H9 (cell line): ENCODE measurements at regions not wholly inside any gene's neighbourhood (a gene's known extent, or its start where the extent isn't known, plus 50 kb on each side); places are given as distances from the start of the nearest gene placed in this dataset.

Source experiments
- DNase-seq: peaks from one replicate; pipeline ENCODE4 v3.0.0-alpha.2; 2017
- H2AFZ ChIP-seq: one replicate; pipeline ENCODE4 v1.6.1; 2013; ENCODE audit warnings: mild to moderate bottlenecking, low read length, control low read depth, moderate library complexity
- H2AK5ac ChIP-seq: 2 replicates; pipeline ENCODE4 v1.6.1; 2013; ENCODE audit warnings: low read length, control low read depth, mixed read lengths; ENCODE audit not compliant: insufficient read length
- H2BK120ac ChIP-seq: one replicate; pipeline ENCODE4 v1.6.1; 2013; ENCODE audit warnings: low read depth, mild to moderate bottlenecking, low read length, control low read depth, inconsistent platforms; ENCODE audit not compliant: poor library complexity, severe bottlenecking
- H2BK12ac ChIP-seq: 2 replicates; pipeline ENCODE4 v1.6.1; 2013; ENCODE audit warnings: low read length, control low read depth, mixed read lengths, low read depth; ENCODE audit not compliant: insufficient read length
- H2BK15ac ChIP-seq: 2 replicates; pipeline ENCODE4 v1.6.1; 2013; ENCODE audit warnings: low read depth, low read length, control low read depth
- H2BK20ac ChIP-seq: one replicate; pipeline ENCODE4 v1.6.1; 2013; ENCODE audit warnings: low read depth, mild to moderate bottlenecking, low read length, control low read depth, inconsistent platforms; ENCODE audit not compliant: poor library complexity, severe bottlenecking
- H2BK5ac ChIP-seq: 2 replicates; pipeline ENCODE4 v1.6.1; 2013; ENCODE audit warnings: low read length, control low read depth, mixed read lengths; ENCODE audit not compliant: insufficient read length
- H3K14ac ChIP-seq: 2 replicates; pipeline ENCODE4 v1.6.1; 2013; ENCODE audit warnings: low read length, control low read depth; ENCODE audit not compliant: insufficient read depth
- H3K18ac ChIP-seq: 2 replicates; pipeline ENCODE4 v1.6.1; 2013; ENCODE audit warnings: low read depth, mild to moderate bottlenecking, mixed read lengths, low read length, control low read depth; ENCODE audit not compliant: insufficient read length
- H3K23ac ChIP-seq: 2 replicates; pipeline ENCODE4 v1.6.1; 2013; ENCODE audit warnings: low read length, control low read depth, mixed read lengths, low read depth; ENCODE audit not compliant: insufficient read length
- H3K23me2 ChIP-seq: 2 replicates; pipeline ENCODE4 v1.6.1; 2013; ENCODE audit warnings: low read depth, mild to moderate bottlenecking, mixed read lengths, low read length, control low read depth; ENCODE audit not compliant: insufficient read length, poor library complexity, severe bottlenecking
- H3K27ac ChIP-seq: 2 replicates; pipeline ENCODE4 v1.5.1; 2013; ENCODE audit warnings: low read length, control low read depth, mixed read lengths, low read depth; ENCODE audit not compliant: insufficient read length
- H3K27me3 ChIP-seq: 2 replicates; pipeline ENCODE4 v1.6.1; 2013; ENCODE audit warnings: low read length, control low read depth, inconsistent platforms; ENCODE audit not compliant: insufficient read depth
- H3K4ac ChIP-seq: 2 replicates; pipeline ENCODE4 v1.6.1; 2013; ENCODE audit warnings: low read depth, mild to moderate bottlenecking, control low read depth, inconsistent platforms, low read length, moderate library complexity
- H3K4me1 ChIP-seq: 2 replicates; pipeline ENCODE4 v1.6.1; 2013; ENCODE audit warnings: low read length, control low read depth, inconsistent platforms; ENCODE audit not compliant: insufficient read depth
- H3K4me2 ChIP-seq: 2 replicates; pipeline ENCODE4 v1.6.1; 2013; ENCODE audit warnings: low read length, control low read depth, mixed read lengths; ENCODE audit not compliant: insufficient read length, insufficient read depth
- H3K56ac ChIP-seq: 2 replicates; pipeline ENCODE4 v1.6.1; 2013; ENCODE audit warnings: low read depth, mild to moderate bottlenecking, mixed read lengths, low read length, control low read depth; ENCODE audit not compliant: insufficient read length
- H3K79me1 ChIP-seq: 2 replicates; pipeline ENCODE4 v1.6.1; 2013; ENCODE audit warnings: low read depth, mild to moderate bottlenecking, moderate library complexity, low read length, control low read depth, inconsistent platforms; ENCODE audit not compliant: insufficient read depth, poor library complexity, severe bottlenecking
- H3K79me2 ChIP-seq: 2 replicates; pipeline ENCODE4 v1.6.1; 2013; ENCODE audit warnings: low read length, control low read depth, inconsistent platforms; ENCODE audit not compliant: insufficient read depth
- H3K9ac ChIP-seq: 2 replicates; pipeline ENCODE4 v1.6.1; 2013; ENCODE audit warnings: low read length, control low read depth, mixed read lengths; ENCODE audit not compliant: insufficient read length; ENCODE audit errors: extremely low read depth
- H3K9me3 ChIP-seq: one replicate; pipeline ENCODE4 v1.6.1; 2013; ENCODE audit warnings: low read depth, low read length, inconsistent platforms; ENCODE audit not compliant: control insufficient read depth
- H3T11ph ChIP-seq: one replicate; pipeline ENCODE4 v1.6.1; 2013; ENCODE audit warnings: mild to moderate bottlenecking, low read length, control low read depth, inconsistent platforms
- H4K20me1 ChIP-seq: one replicate; pipeline ENCODE4 v1.6.1; 2013; ENCODE audit not compliant: control insufficient read depth, insufficient read length, insufficient read depth
- H4K5ac ChIP-seq: 2 replicates; pipeline ENCODE4 v1.6.1; 2013; ENCODE audit warnings: low read depth, mild to moderate bottlenecking, mixed read lengths, low read length, control low read depth; ENCODE audit not compliant: insufficient read length
- H4K8ac ChIP-seq: replicated peaks from 2 replicates; pipeline ENCODE4 v1.6.1; 2013; ENCODE audit warnings: low read length, control low read depth, mixed read lengths, low read depth; ENCODE audit not compliant: insufficient read length
- H4K91ac ChIP-seq: 2 replicates; pipeline ENCODE4 v1.6.1; 2013; ENCODE audit warnings: low read depth, mild to moderate bottlenecking, moderate library complexity, mixed read lengths, low read length, control low read depth; ENCODE audit not compliant: insufficient read length
- H3K27ac Mint-ChIP-seq, 3 experiments: 2 replicates in 2 of 3; 3 replicates in 1 of 3; pipeline ENCODE4 v1.8.0; 2020 to 2021; ENCODE audit warnings: mixed read lengths in 3 of 3, mild to moderate bottlenecking in 1 of 3, moderate library complexity in 1 of 3
- H3K27me3 Mint-ChIP-seq: 2 replicates; pipeline ENCODE4 v1.8.0; 2021; ENCODE audit warnings: low read depth, mild to moderate bottlenecking, moderate library complexity, mixed read lengths
- H3K36me3 Mint-ChIP-seq, 3 experiments: 2 replicates in 2 of 3; 3 replicates in 1 of 3; pipeline ENCODE4 v1.8.0; 2020 to 2021; ENCODE audit warnings: low read depth in 3 of 3, mixed read lengths in 3 of 3; ENCODE audit not compliant: insufficient read depth in 1 of 3
- H3K4me1 Mint-ChIP-seq, 2 experiments: 2 replicates each; pipeline ENCODE4 v1.8.0; 2020; ENCODE audit warnings: mixed read lengths in 2 of 2
- H3K4me3 Mint-ChIP-seq, 2 experiments: 2 replicates in 1 of 2; 3 replicates in 1 of 2; pipeline ENCODE4 v1.8.0; 2020 to 2021; ENCODE audit warnings: mild to moderate bottlenecking in 2 of 2, mixed read lengths in 2 of 2, moderate library complexity in 1 of 2
- H3K9me3 Mint-ChIP-seq, 2 experiments: 2 replicates in 1 of 2; 3 replicates in 1 of 2; pipeline ENCODE4 v1.8.0; 2020; ENCODE audit warnings: mild to moderate bottlenecking in 2 of 2, mixed read lengths in 2 of 2, moderate library complexity in 1 of 2
- CTCF ChIP-seq: fragments of 200-600 bp; sonication (generic); conservative IDR thresholded peaks from 3 replicates; pipeline ENCODE4 v1.8.0; 2021; ENCODE audit warnings: antibody characterized with exemption, mild to moderate bottlenecking
- WGBS: extraction: QIAGEN DNeasy Blood & Tissue Kit; methylation state at CpG from one replicate; pipeline ENCODE4 v1.1.7; 2013; ENCODE audit warnings: missing lambda C conversion rate, low lambda C conversion rate, mixed read lengths; ENCODE audit not compliant: insufficient read length; ENCODE audit errors: extremely low coverage; 5-methylcytosine and 5-hydroxymethylcytosine counted together

GRCh38 chr3:3685721-3686120 is 113.5 kb upstream of the LRRN1 start:
- Histone ChIP-seq H2AK5ac (no peak overlapping the region), H4K91ac (no peak overlapping the region), H3K79me2 (no peaks in the 10 kb centered on the region), H3K79me1 (no peaks in the 10 kb centered on the region), H3T11ph (no peak overlapping the region), H4K20me1 (no peaks in the 10 kb centered on the region), H2AFZ (no peak overlapping the region), H3K4ac (no peak overlapping the region), H4K5ac (no peak overlapping the region), H2BK20ac (no peak overlapping the region), H3K4me1 (no peaks in the 10 kb centered on the region), H3K4me2 (no peak overlapping the region), H2BK120ac (no peak overlapping the region), H3K23ac (no peak overlapping the region), H3K9me3 (no peaks in the 10 kb centered on the region), H3K9ac (no peak overlapping the region), H3K27me3 (no peaks in the 10 kb centered on the region), H3K27ac (no peak overlapping the region), H4K8ac (no peak overlapping the region), H3K18ac (no peak overlapping the region), H2BK15ac (no peak overlapping the region), H2BK5ac (no peak overlapping the region), H3K56ac (no peak overlapping the region), H2BK12ac (no peak overlapping the region), H3K14ac (no peak overlapping the region), H3K23me2 (no peaks in the 10 kb centered on the region)
- Mint-ChIP-seq H3K36me3 (peaks cover 0 to 14% (median 6%) of the 10 kb centered on the region in 3 experiments; a peak in 4 of 7 replicates), H3K27me3 (no peaks in the 10 kb centered on the region; the same call in 1 of the 2 replicates), H3K4me1 (peaks cover 4 to 7% of the 10 kb centered on the region in 2 experiments; a peak in 1 of 4 replicates), H3K27ac (no peak overlapping the region), H3K9me3 (peaks cover 8 to 11% of the 10 kb centered on the region in 2 experiments), H3K4me3 (no peak overlapping the region)
- no peak for DNase-seq
- no CpG with 5 or more reads among the region's 7 CpGs for WGBS
- no peak for TF ChIP-seq CTCF
